GM23338 (cell line): ENCODE measurements at regions not wholly inside any gene's neighbourhood (a gene's known extent, or its start where the extent isn't known, plus 50 kb on each side); places are given as distances from the start of the nearest gene placed in this dataset.

Experiments used
- ATAC-seq: fragments of 200-7000 bp; cut with Tn5 transposase; 3 replicates; pipeline ENCODE4 v1.9.1; 2020
- DNase-seq: peaks from one replicate; pipeline ENCODE4 v3.0.0-alpha.2; 2015; ENCODE audit warnings: low spot score
- H2AFZ ChIP-seq: fragments of 200-600 bp; sonication (generic); 2 replicates; pipeline ENCODE4 v1.8.0; 2016; ENCODE audit warnings: antibody characterized with exemption, mild to moderate bottlenecking, moderate library complexity
- H3F3A ChIP-seq: fragments of 200-600 bp; sonication (generic); replicated peaks from 2 replicates; pipeline ENCODE4 v1.8.0; 2017; ENCODE audit warnings: antibody characterized with exemption, mixed run types, low read depth
- H3K27ac ChIP-seq: fragments of 200-600 bp; sonication (generic); 2 replicates; pipeline ENCODE4 v1.6.1; 2016; ENCODE audit warnings: low read depth
- H3K27me3 ChIP-seq: fragments of 200-600 bp; sonication (generic); 2 replicates; pipeline ENCODE4 v1.8.0; 2016; ENCODE audit warnings: mild to moderate bottlenecking, mixed run types, moderate library complexity; ENCODE audit not compliant: insufficient read depth
- H3K36me3 ChIP-seq: fragments of 200-600 bp; sonication (generic); 2 replicates; pipeline ENCODE4 v1.8.0; 2016; ENCODE audit warnings: mild to moderate bottlenecking; ENCODE audit not compliant: insufficient read depth
- H3K4me1 ChIP-seq: fragments of 200-600 bp; sonication (generic); 2 replicates; pipeline ENCODE4 v1.8.0; 2016; ENCODE audit warnings: mild to moderate bottlenecking, moderate library complexity; ENCODE audit not compliant: insufficient read depth
- H3K4me2 ChIP-seq: fragments of 200-600 bp; sonication (generic); 2 replicates; pipeline ENCODE4 v1.7.1; 2017; ENCODE audit warnings: mixed run types
- H3K4me3 ChIP-seq: fragments of 200-600 bp; sonication (generic); 2 replicates; pipeline ENCODE4 v1.6.1; 2016; ENCODE audit warnings: mixed run types
- H3K79me2 ChIP-seq: fragments of 200-600 bp; sonication (generic); replicated peaks from 2 replicates; pipeline ENCODE4 v1.8.0; 2017; ENCODE audit warnings: mild to moderate bottlenecking; ENCODE audit not compliant: insufficient read depth
- H3K9me2 ChIP-seq: fragments of 200-600 bp; sonication (generic); 2 replicates; pipeline ENCODE4 v1.8.0; 2017; ENCODE audit not compliant: insufficient read depth
- H4K20me1 ChIP-seq: fragments of 200-600 bp; sonication (generic); replicated peaks from 2 replicates; pipeline ENCODE4 v1.8.0; 2017; ENCODE audit warnings: mild to moderate bottlenecking; ENCODE audit not compliant: insufficient read depth
- H3K27ac Mint-ChIP-seq: 2 replicates; pipeline ENCODE4 v1.8.0; 2020; ENCODE audit warnings: inconsistent platforms, mild to moderate bottlenecking, moderate library complexity, mixed read lengths
- H3K27me3 Mint-ChIP-seq: 3 replicates; pipeline ENCODE4 v1.8.0; 2022; ENCODE audit warnings: low read depth, mild to moderate bottlenecking, moderate library complexity, mixed read lengths, inconsistent platforms; ENCODE audit not compliant: insufficient read depth, poor library complexity
- H3K36me3 Mint-ChIP-seq: 3 replicates; pipeline ENCODE4 v1.8.0; 2021; ENCODE audit warnings: low read depth, mild to moderate bottlenecking, inconsistent platforms, moderate library complexity, mixed read lengths
- H3K4me1 Mint-ChIP-seq: 3 replicates; pipeline ENCODE4 v1.8.0; 2020; ENCODE audit warnings: mild to moderate bottlenecking, inconsistent platforms, mixed read lengths
- H3K4me3 Mint-ChIP-seq: 3 replicates; pipeline ENCODE4 v1.8.0; 2021; ENCODE audit warnings: moderate library complexity, mild to moderate bottlenecking, inconsistent platforms, mixed read lengths
- H3K9me3 Mint-ChIP-seq: 3 replicates; pipeline ENCODE4 v1.8.0; 2020; ENCODE audit warnings: moderate library complexity, mild to moderate bottlenecking, inconsistent platforms, mixed read lengths
- CREB1 ChIP-seq: fragments of 250-450 bp; sonication (Bioruptor Pico); IDR thresholded peaks from 2 replicates; pipeline ENCODE4 v1.5.0; 2020; ENCODE audit warnings: low read depth, mild to moderate bottlenecking, moderate library complexity
- CTCF ChIP-seq, 2 experiments: fragments of 200-600 bp in 1 of 2; sonication (generic) in 1 of 2; conservative IDR thresholded peaks; 2 replicates each; pipeline versions ENCODE4 v1.5.1 to v1.6.1; 2016 to 2017; ENCODE audit warnings: antibody characterized with exemption in 2 of 2, low read depth in 2 of 2, mild to moderate bottlenecking in 2 of 2, moderate library complexity in 1 of 2
- ETS1 ChIP-seq: IDR thresholded peaks from 2 replicates; pipeline ENCODE4 v1.6.1; 2016; ENCODE audit warnings: antibody characterized with exemption
- EZH2 ChIP-seq: fragments of 200-600 bp; sonication (generic); IDR thresholded peaks from one replicate; pipeline ENCODE4 v1.8.0; 2017; ENCODE audit warnings: antibody characterized with exemption, mild to moderate bottlenecking, low read depth; ENCODE audit not compliant: unreplicated experiment
- EZH2phosphoT487 ChIP-seq: fragments of 200-600 bp; sonication (generic); IDR thresholded peaks from one replicate; pipeline ENCODE4 v1.8.1; 2018; ENCODE audit warnings: antibody characterized with exemption; ENCODE audit not compliant: unreplicated experiment
- JUNB ChIP-seq: IDR thresholded peaks from one replicate; pipeline ENCODE4 v1.6.1; 2016; ENCODE audit warnings: antibody characterized with exemption; ENCODE audit not compliant: unreplicated experiment
- NANOG ChIP-seq: IDR thresholded peaks from 2 replicates; pipeline ENCODE4 v1.6.1; 2016; ENCODE audit warnings: antibody characterized with exemption, borderline replicate concordance
- POLR2AphosphoS5 ChIP-seq: IDR thresholded peaks from 2 replicates; pipeline ENCODE4 v1.6.1; 2016; ENCODE audit warnings: antibody characterized with exemption, low read depth
- REST ChIP-seq: IDR thresholded peaks from one replicate; pipeline ENCODE4 v1.6.1; 2018; ENCODE audit warnings: antibody characterized with exemption; ENCODE audit not compliant: unreplicated experiment
- ZNF331 ChIP-seq: fragments of 250-450 bp; sonication (Bioruptor Pico); IDR thresholded peaks from 2 replicates; pipeline ENCODE4 v1.5.0; 2020; ENCODE audit warnings: low read depth, mild to moderate bottlenecking, moderate library complexity
- ZNF462 ChIP-seq: fragments of 250-450 bp; sonication (Bioruptor Pico); IDR thresholded peaks from 2 replicates; pipeline ENCODE4 v1.5.0; 2020; ENCODE audit warnings: mild to moderate bottlenecking, moderate library complexity

GRCh38 chr5:10902145-10902544, 141.1 kb upstream of the DAP start (continued):
- TF ChIP-seq CTCF (conservative IDR thresholded peaks at IDR 0.05; ENCODE audit: low read depth in 2 of 2) (no peak), REST (no peak), JUNB (no peak), NANOG (no peak), ETS1 (no peak), EZH2 (no peak), CREB1 (CRISPR knock-in tag) (no peak)

GRCh38 chr5:10898514-10898913, 137.5 kb upstream of the DAP start:
- no peaks in the 10 kb centered on the region; the same call in 2 of the 3 replicates for H3K9me3 Mint-ChIP-seq
- TF ChIP-seq ZNF331 (CRISPR knock-in tag) (no peak), ETS1 (no peak), POLR2AphosphoS5 (no peak), EZH2 (no peak), ZNF462 (CRISPR knock-in tag) (no peak), EZH2phosphoT487 (no peak)

More at GRCh38 chr5:10898514-10898913, 137.5 kb upstream of the DAP start:
- Histone ChIP-seq H3K27me3 (no peaks in the 10 kb centered on the region), H3F3A (no peaks in the 10 kb centered on the region), H3K4me3 (no peak overlapping the region), H3K79me2 (no peaks in the 10 kb centered on the region), H3K9me2 (0 out of 2 replicates have a peak, but pooled peaks cover 6% of the 10 kb centered on the region), H4K20me1 (no peaks in the 10 kb centered on the region), H2AFZ (0 out of 2 replicates have a peak overlapping the region, but pooled peaks have one; percentile 59), H3K36me3 (no peaks in the 10 kb centered on the region), H3K27ac (no peak overlapping the region), H3K4me2 (no peak overlapping the region), H3K4me1 (peaks cover 48% of the 10 kb centered on the region)
- peaks cover 46% of the 10 kb centered on the region for H3K4me1 Mint-ChIP-seq
- no peak overlapping the region for H3K27ac Mint-ChIP-seq
- H3K36me3 Mint-ChIP-seq: no peaks in the 10 kb centered on the region
- H3K4me3 Mint-ChIP-seq: no peak overlapping the region
- peak; percentile 51; the same call in 2 of the 3 replicates for ATAC-seq
- no peaks in the 10 kb centered on the region for H3K27me3 Mint-ChIP-seq
- no peak for DNase-seq
